Thymus (tissue), 11 donors: ENCODE measurements at regions not wholly inside any gene's neighbourhood (a gene's known extent, or its start where the extent isn't known, plus 50 kb on each side); places are given as distances from the start of the nearest gene placed in this dataset.

Experiments
- DNase-seq, 9 donors: peaks; one replicate each; pipeline ENCODE4 v3.0.0-alpha.2; 2013; ENCODE audit warnings: low spot score in 9 of 9, low read depth in 6 of 9, missing footprints in 1 of 9
- H3K27ac ChIP-seq, 2 donors: one replicate each; pipeline ENCODE4 v1.5.1; 2013; ENCODE audit warnings: control low read depth in 1 of 2, low read depth in 1 of 2, low read length in 1 of 2, mild to moderate bottlenecking in 1 of 2, moderate library complexity in 1 of 2
- H3K27me3 ChIP-seq, 2 donors: one replicate each; pipeline ENCODE4 v1.5.1; 2013; ENCODE audit warnings: low read length in 1 of 2; ENCODE audit not compliant: control insufficient read depth in 2 of 2, insufficient read depth in 1 of 2
- H3K36me3 ChIP-seq, 2 donors: one replicate each; pipeline ENCODE4 v1.5.1; 2013; ENCODE audit warnings: low read length in 1 of 2, mild to moderate bottlenecking in 1 of 2, moderate library complexity in 1 of 2; ENCODE audit not compliant: control insufficient read depth in 2 of 2, insufficient read depth in 2 of 2
- H3K4me1 ChIP-seq, 2 donors: one replicate each; pipeline ENCODE4 v1.5.1; 2013; ENCODE audit warnings: low read length in 2 of 2; ENCODE audit not compliant: control insufficient read depth in 2 of 2, insufficient read depth in 2 of 2
- H3K4me3 ChIP-seq, 2 donors: one replicate each; pipeline ENCODE4 v1.5.1; 2013; ENCODE audit warnings: low read length in 2 of 2, control low read depth in 1 of 2, mild to moderate bottlenecking in 1 of 2
- H3K9me3 ChIP-seq, 2 donors: one replicate each; pipeline ENCODE4 v1.5.1; 2013; ENCODE audit warnings: low read length in 1 of 2, mild to moderate bottlenecking in 1 of 2; ENCODE audit not compliant: control insufficient read depth in 2 of 2, insufficient read depth in 1 of 2
- WGBS: extraction: QIAGEN DNeasy Blood & Tissue Kit; methylation state at CpG from one replicate; pipeline ENCODE4 v1.1.7; 2013; 5-methylcytosine and 5-hydroxymethylcytosine counted together
- donor health status: healthy.

DNA sequence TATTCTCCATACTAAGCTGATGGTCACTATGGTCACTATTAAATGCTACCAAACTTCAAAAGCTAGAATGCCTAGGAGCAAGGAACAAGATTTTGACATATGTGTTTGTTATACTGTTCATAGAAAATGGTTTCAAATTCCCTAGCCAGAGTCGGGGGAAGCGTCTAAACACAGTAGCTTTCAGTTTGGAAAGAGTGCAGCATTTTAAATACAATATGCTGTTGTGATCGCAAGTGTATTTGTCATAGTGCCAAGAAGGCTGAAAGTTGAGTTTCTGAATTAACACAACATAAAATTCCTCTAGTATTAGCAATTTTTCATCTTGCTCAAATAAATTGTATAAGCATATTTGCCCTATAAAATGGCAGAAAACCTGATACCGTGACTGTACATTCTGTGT lies 280.4 kb downstream of the ZNF608 start:
- H3K36me3 ChIP-seq = no peaks in the 10 kb centered on the region
- no peak for DNase-seq
- H3K9me3 ChIP-seq = no peaks in the 10 kb centered on the region
- no peaks in the 10 kb centered on the region for H3K27me3 ChIP-seq
- H3K4me3 ChIP-seq = no peak overlapping the region
- WGBS = 94% methylated on average over 4 of the region's 4 CpGs
- no peaks in the 10 kb centered on the region for H3K4me1 ChIP-seq
- H3K27ac ChIP-seq = no peak overlapping the region

DNA sequence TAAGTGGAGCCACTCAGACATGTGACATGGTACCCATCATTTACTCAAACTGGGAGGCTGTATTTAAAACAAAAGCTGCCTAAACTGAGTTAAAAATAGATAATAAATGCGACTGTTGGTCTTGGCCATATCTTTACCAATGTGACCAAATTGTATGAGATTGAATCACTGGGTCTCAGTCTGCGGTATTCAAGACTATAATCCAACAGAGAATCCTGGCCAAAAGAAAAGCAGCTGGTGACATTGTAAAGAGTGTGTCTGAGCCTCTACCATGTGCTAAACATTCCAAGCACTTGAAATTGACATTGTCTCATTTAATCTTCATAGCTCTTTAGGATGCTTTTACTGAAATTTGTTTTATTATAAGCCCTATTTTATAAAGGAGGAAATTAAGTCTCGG lies 282.6 kb downstream of the ZNF608 start:
- Histone ChIP-seq H3K9me3 (no peaks in the 10 kb centered on the region), H3K4me1 (no peaks in the 10 kb centered on the region), H3K4me3 (no peak overlapping the region), H3K36me3 (no peaks in the 10 kb centered on the region), H3K27me3 (no peaks in the 10 kb centered on the region), H3K27ac (no peak overlapping the region)
- WGBS = 95% methylated on average over 3 of the region's 3 CpGs
- no peak for DNase-seq

DNA sequence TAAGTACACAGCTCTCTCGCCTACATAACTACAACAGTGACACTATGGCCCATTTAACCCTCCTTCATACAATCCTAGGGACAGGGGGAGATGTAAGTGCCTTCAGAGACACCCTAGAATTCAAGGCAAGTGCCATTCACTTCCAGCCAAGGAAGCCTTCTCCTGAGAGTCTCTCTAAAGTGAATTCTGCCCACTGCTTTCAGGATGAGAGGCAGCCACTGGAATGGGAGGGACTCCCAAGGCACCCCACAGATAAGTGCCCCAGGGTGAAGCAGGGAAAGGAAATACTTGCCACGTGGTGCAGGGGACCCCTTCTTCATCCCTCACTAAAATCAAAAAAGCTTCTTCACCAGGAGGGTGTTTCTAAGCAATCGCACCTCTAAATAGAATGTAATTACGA lies 283.7 kb downstream of the ZNF608 start:
- no peaks in the 10 kb centered on the region for H3K27me3 ChIP-seq
- 81% methylated on average over 4 of the region's 4 CpGs for WGBS
- H3K27ac ChIP-seq = no peak overlapping the region
- DNase-seq = no peak
- no peaks in the 10 kb centered on the region for H3K36me3 ChIP-seq
- no peak overlapping the region for H3K4me3 ChIP-seq
- H3K9me3 ChIP-seq = no peaks in the 10 kb centered on the region
- no peaks in the 10 kb centered on the region for H3K4me1 ChIP-seq

DNA sequence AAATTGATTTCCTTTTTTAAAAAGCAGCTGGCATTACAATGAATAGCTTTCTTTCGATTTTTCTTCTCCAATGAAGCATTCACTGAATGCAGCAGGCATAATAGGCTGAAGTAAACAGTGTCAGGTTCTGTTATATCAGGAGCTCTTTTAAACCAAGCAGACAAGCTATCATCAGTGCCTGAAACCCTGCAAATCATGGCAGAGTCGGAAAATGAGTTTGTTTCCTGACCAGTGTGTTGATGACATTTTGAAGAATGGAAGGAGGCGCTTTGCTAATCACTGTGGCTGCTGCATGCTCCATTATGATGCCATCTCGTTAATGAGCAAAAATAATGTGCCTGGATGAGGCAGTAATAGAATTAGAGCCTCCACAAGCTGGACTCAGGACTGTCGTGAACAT lies 284.5 kb downstream of the ZNF608 start:
- Histone ChIP-seq H3K4me3 (no peak overlapping the region), H3K4me1 (no peaks in the 10 kb centered on the region), H3K27me3 (no peaks in the 10 kb centered on the region), H3K9me3 (no peaks in the 10 kb centered on the region), H3K36me3 (no peaks in the 10 kb centered on the region), H3K27ac (no peak overlapping the region)
- WGBS = 92% methylated on average over 5 of the region's 5 CpGs
- no peak for DNase-seq

DNA sequence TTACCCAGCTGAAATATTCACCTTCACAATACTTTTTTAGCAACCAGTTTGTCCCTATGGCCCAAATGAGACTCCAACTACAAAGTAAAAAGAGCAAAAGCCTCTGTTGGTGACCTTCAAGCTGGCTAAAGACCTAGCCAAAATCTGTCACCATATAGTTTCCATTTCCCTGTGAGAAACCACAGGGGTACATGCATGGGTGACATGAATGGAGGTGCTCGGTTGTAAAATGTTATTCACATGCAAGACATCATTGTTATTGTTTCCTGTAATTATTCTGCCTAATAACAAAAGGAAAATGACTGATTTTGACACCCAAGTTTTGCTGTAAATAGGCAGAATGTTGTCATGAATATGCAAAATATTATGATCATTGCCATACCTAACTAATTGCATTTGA lies 285.3 kb downstream of the ZNF608 start:
- WGBS = 96% methylated on average over 1 of the region's 1 CpG
- H3K4me1 ChIP-seq = no peaks in the 10 kb centered on the region
- H3K27ac ChIP-seq = no peak overlapping the region
- no peak overlapping the region for H3K4me3 ChIP-seq
- no peaks in the 10 kb centered on the region for H3K27me3 ChIP-seq
- no peak for DNase-seq
- no peaks in the 10 kb centered on the region for H3K36me3 ChIP-seq
- H3K9me3 ChIP-seq = no peaks in the 10 kb centered on the region

DNA sequence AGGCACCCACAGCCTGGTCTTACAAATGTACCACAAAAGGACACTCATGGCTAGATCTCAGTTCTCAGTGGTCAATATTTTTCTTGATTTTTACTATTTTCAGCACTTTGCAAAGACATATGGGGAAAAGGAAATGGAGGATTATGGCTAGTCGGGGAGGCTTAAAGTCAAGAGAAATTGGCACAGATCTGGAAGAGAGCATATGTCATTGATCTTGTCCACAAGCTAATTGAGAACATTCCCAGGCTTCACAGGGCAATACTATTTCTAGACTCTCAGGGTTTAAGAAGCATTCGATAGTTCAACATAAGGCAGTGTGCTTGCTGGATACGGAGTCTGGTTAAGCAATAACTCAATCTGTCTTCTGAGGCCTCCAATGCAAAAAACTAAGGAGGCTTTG lies 285.8 kb downstream of the ZNF608 start:
- Histone ChIP-seq H3K36me3 (no peaks in the 10 kb centered on the region), H3K27me3 (no peaks in the 10 kb centered on the region), H3K9me3 (no peaks in the 10 kb centered on the region), H3K4me1 (no peaks in the 10 kb centered on the region), H3K4me3 (no peak overlapping the region), H3K27ac (no peak overlapping the region)
- DNase-seq = no peak
- WGBS = 98% methylated on average over 3 of the region's 3 CpGs

DNA sequence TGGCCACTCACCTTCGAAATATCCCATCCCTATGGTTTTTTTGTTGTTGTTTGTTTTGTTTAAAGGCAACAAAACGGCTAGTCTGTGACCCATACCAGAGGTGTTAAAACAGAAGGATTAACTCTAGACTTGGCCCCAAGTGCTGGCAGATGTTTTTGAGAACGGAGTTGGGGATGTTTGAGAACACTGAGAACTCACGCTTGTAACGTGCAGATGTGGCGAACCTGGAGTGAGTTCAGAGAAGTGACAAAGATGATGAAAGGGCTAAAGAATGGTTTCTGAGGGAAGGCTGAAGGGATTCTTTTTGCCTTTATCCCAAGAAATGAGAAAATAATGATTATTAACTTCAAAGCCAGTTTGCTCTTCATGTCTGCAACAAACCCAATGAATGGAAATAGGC lies 286.5 kb downstream of the ZNF608 start:
- Histone ChIP-seq H3K27ac (no peak overlapping the region), H3K36me3 (no peaks in the 10 kb centered on the region), H3K9me3 (no peaks in the 10 kb centered on the region), H3K27me3 (no peaks in the 10 kb centered on the region), H3K4me3 (no peak overlapping the region), H3K4me1 (no peaks in the 10 kb centered on the region)
- WGBS = 96% methylated on average over 6 of the region's 6 CpGs
- DNase-seq = no peak

DNA sequence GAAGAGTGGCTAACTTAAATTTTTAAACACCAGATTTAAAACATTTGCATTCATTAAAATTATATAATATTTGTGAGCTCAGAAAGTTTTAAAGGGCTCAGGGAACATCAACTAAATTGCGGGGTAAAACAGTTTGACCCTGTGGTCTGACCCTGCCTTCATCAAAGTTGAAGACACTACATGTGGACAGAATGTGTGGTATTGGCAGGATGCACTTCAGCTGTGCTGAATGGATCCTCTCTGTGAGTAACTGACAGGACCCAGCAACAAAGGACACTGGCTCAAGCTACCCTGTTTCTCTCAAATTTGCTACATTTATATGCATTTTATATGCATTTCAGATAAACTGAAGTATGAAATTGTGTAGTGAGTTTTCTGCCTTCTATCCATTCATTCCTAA lies 288.5 kb downstream of the ZNF608 start:
- 10% methylated on average over 1 of the region's 1 CpG for WGBS
- no peaks in the 10 kb centered on the region for H3K9me3 ChIP-seq
- H3K4me3 ChIP-seq = no peak overlapping the region
- H3K4me1 ChIP-seq = no peaks in the 10 kb centered on the region
- H3K27ac ChIP-seq = no peak overlapping the region
- DNase-seq = no peak
- H3K36me3 ChIP-seq = no peaks in the 10 kb centered on the region
- H3K27me3 ChIP-seq = no peaks in the 10 kb centered on the region

DNA sequence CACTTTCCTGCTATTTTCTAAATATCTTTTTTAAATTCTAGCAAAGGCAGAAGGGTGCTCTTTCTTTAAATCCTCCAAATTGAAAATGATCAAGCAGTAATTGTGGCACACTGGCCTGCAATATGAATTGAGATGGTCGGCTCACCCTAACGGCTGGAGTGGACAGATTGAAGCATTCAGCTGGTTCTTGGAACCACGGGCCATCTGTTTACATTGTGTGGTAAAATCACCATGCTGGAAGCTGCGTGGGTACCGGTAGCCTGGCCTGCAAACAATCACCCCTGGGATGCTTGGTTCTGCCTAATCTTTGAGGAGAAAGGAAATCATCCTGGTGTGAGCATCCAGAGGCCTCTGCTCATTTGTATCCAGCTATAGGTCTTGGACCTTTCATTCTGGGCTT lies 289.3 kb downstream of the ZNF608 start:
- Histone ChIP-seq H3K9me3 (no peaks in the 10 kb centered on the region), H3K27ac (no peak overlapping the region), H3K4me1 (no peaks in the 10 kb centered on the region), H3K27me3 (no peaks in the 10 kb centered on the region), H3K36me3 (no peaks in the 10 kb centered on the region), H3K4me3 (no peak overlapping the region)
- no peak for DNase-seq
- WGBS = 96% methylated on average over 5 of the region's 5 CpGs

DNA sequence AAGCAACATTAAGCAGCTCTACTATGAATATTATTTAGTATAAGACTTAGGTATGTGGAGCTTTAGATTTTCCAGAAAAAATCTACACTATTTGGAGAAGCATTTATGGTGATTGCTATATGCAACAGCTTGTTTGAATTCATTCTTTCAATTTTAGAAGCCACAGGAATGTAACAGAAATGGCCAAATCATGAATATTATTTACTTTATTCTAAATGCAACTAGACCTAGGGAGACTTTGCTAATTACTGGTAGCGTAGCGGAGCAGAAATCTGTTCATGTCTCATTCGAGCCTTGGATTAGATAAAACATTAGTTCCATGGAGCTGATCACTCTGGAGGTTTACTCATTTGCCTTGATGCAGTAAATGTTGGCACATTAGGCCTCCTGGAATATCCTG lies 290.2 kb downstream of the ZNF608 start:
- no peaks in the 10 kb centered on the region for H3K36me3 ChIP-seq
- DNase-seq = no peak

More for the DNA sequence above, 290.2 kb downstream of the ZNF608 start:
- H3K4me3 ChIP-seq = no peak overlapping the region
- no peaks in the 10 kb centered on the region for H3K4me1 ChIP-seq
- H3K9me3 ChIP-seq = no peaks in the 10 kb centered on the region
- H3K27ac ChIP-seq = no peak overlapping the region
- WGBS = 96% methylated on average over 3 of the region's 3 CpGs
- H3K27me3 ChIP-seq = no peaks in the 10 kb centered on the region
